ENCODE measurements at regions not wholly inside any gene's neighbourhood (a gene's known extent, or its start where the extent isn't known, plus 50 kb on each side); places are given as distances from the start of the nearest gene placed in this dataset.

DNA sequence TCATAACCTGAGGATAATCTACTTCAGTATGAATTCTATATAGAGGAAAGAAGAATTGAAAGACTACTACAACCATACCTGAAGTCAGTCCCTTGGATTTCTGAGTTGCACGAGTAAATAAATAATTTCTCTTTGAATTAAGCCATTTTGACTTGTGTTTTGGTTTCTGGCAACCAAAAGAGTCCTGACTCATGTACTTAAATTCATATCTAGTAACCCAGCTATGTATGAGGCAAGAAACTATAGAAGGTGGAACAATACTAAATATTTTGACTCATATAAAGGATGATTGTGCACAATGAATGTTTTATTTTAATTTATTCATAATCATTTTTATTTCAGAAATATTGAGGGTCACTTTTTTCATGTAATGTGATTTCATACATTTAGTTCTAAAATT is 276.8 kb downstream of the MEF2C start:
- H3K27me3 ChIP-seq (ENCODE audit: control insufficient read depth in 4 of 4, insufficient read depth in 4 of 4, low read length in 3 of 4): peaks cover 0 to 3% (median 0%) of the 10 kb centered on the region in 4 donors
- no peaks in the 10 kb centered on the region for H3K36me3 ChIP-seq (ENCODE audit: control insufficient read depth in 4 of 4, insufficient read depth in 3 of 4, low read depth in 1 of 4, low read length in 3 of 4)
- no peak overlapping the region for H3K4me3 ChIP-seq (ENCODE audit: low read depth in 1 of 3, low read length in 3 of 3)
- no peaks in the 10 kb centered on the region for H3K9me3 ChIP-seq (ENCODE audit: control insufficient read depth in 4 of 4, low read length in 3 of 4)
- TF ChIP-seq, protein P1, sequence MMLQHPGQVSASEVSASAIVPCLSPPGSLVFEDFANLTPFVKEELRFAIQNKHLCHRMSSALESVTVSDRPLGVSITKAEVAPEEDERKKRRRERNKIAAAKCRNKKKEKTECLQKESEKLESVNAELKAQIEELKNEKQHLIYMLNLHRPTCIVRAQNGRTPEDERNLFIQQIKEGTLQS (IDR thresholded peaks at IDR 0.05): no peak
- no peak for TF ChIP-seq RAD21 (IDR thresholded peaks at IDR 0.05)
- TF ChIP-seq YY1 (IDR thresholded peaks at IDR 0.05): no peak
- TF ChIP-seq RXRA (IDR thresholded peaks at IDR 0.05): no peak
- TF ChIP-seq JUND (IDR thresholded peaks at IDR 0.05): no peak
- TF ChIP-seq NR2F2 (IDR thresholded peaks at IDR 0.05): no peak
- TF ChIP-seq, protein P2, sequence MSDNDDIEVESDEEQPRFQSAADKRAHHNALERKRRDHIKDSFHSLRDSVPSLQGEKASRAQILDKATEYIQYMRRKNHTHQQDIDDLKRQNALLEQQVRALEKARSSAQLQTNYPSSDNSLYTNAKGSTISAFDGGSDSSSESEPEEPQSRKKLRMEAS (IDR thresholded peaks at IDR 0.05): no peak
- no peak for TF ChIP-seq GABPA (IDR thresholded peaks at IDR 0.05 in 1 of 2, conservative IDR thresholded peaks at IDR 0.05 in 1 of 2)
- TF ChIP-seq HNF4G (IDR thresholded peaks at IDR 0.05): no peak
- TF ChIP-seq SP1 (IDR thresholded peaks at IDR 0.05): no peak
- no peak for DNase-seq (ENCODE audit: low spot score)
- H3K9ac ChIP-seq (ENCODE audit: low read depth in 1 of 2, low read length in 2 of 2): no peak overlapping the region
- no peaks in the 10 kb centered on the region for H3K4me1 ChIP-seq (ENCODE audit: control insufficient read depth in 4 of 4, insufficient read depth in 4 of 4, low read length in 3 of 4)
- H3K27ac ChIP-seq (ENCODE audit: low read depth in 1 of 2, low read length in 2 of 2): no peak overlapping the region
- 80% methylated on average over 1 of the region's 1 CpG for WGBS

DNA sequence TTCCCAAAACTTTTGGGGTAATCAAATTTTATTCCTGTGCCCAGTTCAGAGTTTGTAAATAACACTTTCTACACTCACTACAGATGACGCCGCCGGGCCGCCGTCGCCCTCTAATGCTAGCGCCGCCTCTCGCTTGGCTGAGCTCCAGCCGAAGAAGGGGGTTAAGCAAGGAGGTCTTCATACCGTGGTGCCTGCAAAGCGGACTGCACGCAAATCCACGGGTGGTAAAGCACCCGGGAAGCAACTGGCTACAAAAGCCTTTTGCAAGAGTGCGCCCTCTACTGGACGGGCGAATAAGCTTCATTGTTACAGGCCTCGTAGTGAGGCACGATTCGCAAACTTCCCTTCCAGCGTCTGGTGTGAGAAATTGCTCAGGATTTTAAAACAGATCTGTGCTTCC is 280.4 kb downstream of the MEF2C start:
- DNase-seq (ENCODE audit: low spot score): no peak
- Histone ChIP-seq H3K36me3 (ENCODE audit: control insufficient read depth in 4 of 4, insufficient read depth in 3 of 4, low read depth in 1 of 4, low read length in 3 of 4) (no peaks in the 10 kb centered on the region), H3K27ac (ENCODE audit: low read depth in 1 of 2, low read length in 2 of 2) (no peak overlapping the region), H3K4me1 (ENCODE audit: control insufficient read depth in 4 of 4, insufficient read depth in 4 of 4, low read length in 3 of 4) (no peaks in the 10 kb centered on the region), H3K4me3 (ENCODE audit: low read depth in 1 of 3, low read length in 3 of 3) (no peak overlapping the region), H3K9ac (ENCODE audit: low read depth in 1 of 2, low read length in 2 of 2) (no peak overlapping the region), H3K9me3 (ENCODE audit: control insufficient read depth in 4 of 4, low read length in 3 of 4) (no peaks in the 10 kb centered on the region), H3K27me3 (ENCODE audit: control insufficient read depth in 4 of 4, insufficient read depth in 4 of 4, low read length in 3 of 4) (no peaks in the 10 kb centered on the region)
- 82% methylated on average over 22 of the region's 22 CpGs for WGBS
- no peak for TF ChIP-seq NR2F2 (IDR thresholded peaks at IDR 0.05)
- TF ChIP-seq TAF1 (conservative IDR thresholded peaks at IDR 0.05): no peak
- TF ChIP-seq RAD21 (IDR thresholded peaks at IDR 0.05): peak; percentile 55 to 68
- TF ChIP-seq SP1 (IDR thresholded peaks at IDR 0.05): no peak
- TF ChIP-seq FOXA2 (IDR thresholded peaks at IDR 0.05): no peak
- TF ChIP-seq GABPA (IDR thresholded peaks at IDR 0.05 in 1 of 2, conservative IDR thresholded peaks at IDR 0.05 in 1 of 2): no peak
- TF ChIP-seq, protein P3, sequence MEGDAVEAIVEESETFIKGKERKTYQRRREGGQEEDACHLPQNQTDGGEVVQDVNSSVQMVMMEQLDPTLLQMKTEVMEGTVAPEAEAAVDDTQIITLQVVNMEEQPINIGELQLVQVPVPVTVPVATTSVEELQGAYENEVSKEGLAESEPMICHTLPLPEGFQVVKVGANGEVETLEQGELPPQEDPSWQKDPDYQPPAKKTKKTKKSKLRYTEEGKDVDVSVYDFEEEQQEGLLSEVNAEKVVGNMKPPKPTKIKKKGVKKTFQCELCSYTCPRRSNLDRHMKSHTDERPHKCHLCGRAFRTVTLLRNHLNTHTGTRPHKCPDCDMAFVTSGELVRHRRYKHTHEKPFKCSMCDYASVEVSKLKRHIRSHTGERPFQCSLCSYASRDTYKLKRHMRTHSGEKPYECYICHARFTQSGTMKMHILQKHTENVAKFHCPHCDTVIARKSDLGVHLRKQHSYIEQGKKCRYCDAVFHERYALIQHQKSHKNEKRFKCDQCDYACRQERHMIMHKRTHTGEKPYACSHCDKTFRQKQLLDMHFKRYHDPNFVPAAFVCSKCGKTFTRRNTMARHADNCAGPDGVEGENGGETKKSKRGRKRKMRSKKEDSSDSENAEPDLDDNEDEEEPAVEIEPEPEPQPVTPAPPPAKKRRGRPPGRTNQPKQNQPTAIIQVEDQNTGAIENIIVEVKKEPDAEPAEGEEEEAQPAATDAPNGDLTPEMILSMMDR (IDR thresholded peaks at IDR 0.05; ENCODE audit: low read depth, low read length, missing input control): peak; percentile 33
- no peak for TF ChIP-seq FOXA1 (IDR thresholded peaks at IDR 0.05)
- TF ChIP-seq HNF4A (conservative IDR thresholded peaks at IDR 0.05): no peak
- TF ChIP-seq, protein P4, sequence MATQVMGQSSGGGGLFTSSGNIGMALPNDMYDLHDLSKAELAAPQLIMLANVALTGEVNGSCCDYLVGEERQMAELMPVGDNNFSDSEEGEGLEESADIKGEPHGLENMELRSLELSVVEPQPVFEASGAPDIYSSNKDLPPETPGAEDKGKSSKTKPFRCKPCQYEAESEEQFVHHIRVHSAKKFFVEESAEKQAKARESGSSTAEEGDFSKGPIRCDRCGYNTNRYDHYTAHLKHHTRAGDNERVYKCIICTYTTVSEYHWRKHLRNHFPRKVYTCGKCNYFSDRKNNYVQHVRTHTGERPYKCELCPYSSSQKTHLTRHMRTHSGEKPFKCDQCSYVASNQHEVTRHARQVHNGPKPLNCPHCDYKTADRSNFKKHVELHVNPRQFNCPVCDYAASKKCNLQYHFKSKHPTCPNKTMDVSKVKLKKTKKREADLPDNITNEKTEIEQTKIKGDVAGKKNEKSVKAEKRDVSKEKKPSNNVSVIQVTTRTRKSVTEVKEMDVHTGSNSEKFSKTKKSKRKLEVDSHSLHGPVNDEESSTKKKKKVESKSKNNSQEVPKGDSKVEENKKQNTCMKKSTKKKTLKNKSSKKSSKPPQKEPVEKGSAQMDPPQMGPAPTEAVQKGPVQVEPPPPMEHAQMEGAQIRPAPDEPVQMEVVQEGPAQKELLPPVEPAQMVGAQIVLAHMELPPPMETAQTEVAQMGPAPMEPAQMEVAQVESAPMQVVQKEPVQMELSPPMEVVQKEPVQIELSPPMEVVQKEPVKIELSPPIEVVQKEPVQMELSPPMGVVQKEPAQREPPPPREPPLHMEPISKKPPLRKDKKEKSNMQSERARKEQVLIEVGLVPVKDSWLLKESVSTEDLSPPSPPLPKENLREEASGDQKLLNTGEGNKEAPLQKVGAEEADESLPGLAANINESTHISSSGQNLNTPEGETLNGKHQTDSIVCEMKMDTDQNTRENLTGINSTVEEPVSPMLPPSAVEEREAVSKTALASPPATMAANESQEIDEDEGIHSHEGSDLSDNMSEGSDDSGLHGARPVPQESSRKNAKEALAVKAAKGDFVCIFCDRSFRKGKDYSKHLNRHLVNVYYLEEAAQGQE (IDR thresholded peaks at IDR 0.05): no peak
- no peak for TF ChIP-seq YY1 (IDR thresholded peaks at IDR 0.05)
- TF ChIP-seq, protein P5, sequence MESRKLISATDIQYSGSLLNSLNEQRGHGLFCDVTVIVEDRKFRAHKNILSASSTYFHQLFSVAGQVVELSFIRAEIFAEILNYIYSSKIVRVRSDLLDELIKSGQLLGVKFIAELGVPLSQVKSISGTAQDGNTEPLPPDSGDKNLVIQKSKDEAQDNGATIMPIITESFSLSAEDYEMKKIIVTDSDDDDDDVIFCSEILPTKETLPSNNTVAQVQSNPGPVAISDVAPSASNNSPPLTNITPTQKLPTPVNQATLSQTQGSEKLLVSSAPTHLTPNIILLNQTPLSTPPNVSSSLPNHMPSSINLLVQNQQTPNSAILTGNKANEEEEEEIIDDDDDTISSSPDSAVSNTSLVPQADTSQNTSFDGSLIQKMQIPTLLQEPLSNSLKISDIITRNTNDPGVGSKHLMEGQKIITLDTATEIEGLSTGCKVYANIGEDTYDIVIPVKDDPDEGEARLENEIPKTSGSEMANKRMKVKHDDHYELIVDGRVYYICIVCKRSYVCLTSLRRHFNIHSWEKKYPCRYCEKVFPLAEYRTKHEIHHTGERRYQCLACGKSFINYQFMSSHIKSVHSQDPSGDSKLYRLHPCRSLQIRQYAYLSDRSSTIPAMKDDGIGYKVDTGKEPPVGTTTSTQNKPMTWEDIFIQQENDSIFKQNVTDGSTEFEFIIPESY (IDR thresholded peaks at IDR 0.05): no peak
- TF ChIP-seq, protein P1 (IDR thresholded peaks at IDR 0.05): no peak
- no peak for TF ChIP-seq RXRA (IDR thresholded peaks at IDR 0.05)
